IPS DF 4.7 (cell line): ENCODE measurements at regions not wholly inside any gene's neighbourhood (a gene's known extent, or its start where the extent isn't known, plus 50 kb on each side); places are given as distances from the start of the nearest gene placed in this dataset.
"Not testable (repeated sequence)": the region's sequence is repeated elsewhere in the genome, so short reads cannot be mapped to it uniquely, and the experiment has no call there.

ENCODE experiments used
- DNase-seq: peaks from one replicate; pipeline ENCODE4 v3.0.0-alpha.2; 2013; ENCODE audit warnings: low spot score; ENCODE audit errors: extremely low read depth

- DNase-seq: no peak
These were observed 914.1 kb downstream of the TRHDE start for GRCh38 chr12:73186272-73186671.

DNA sequence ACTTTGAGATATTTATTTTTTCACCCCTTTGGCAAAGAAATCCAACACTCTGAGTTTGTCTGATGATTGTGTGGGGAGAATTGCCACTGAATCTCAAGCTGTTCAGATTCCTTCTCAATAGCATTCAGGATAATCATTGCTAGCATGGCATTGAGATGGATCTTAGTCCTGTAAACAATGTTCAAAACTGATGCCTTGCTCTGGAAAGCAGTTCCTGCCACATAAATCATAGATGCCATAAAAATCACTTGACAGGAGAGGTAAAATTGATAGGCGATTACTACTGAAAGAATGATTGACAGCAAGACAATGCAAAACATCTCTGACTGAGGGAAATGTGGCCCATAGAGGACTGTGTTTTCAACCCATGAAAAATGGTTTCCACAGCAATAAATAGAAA lies 915.6 kb downstream of the TRHDE start:
- no peak for DNase-seq

DNA sequence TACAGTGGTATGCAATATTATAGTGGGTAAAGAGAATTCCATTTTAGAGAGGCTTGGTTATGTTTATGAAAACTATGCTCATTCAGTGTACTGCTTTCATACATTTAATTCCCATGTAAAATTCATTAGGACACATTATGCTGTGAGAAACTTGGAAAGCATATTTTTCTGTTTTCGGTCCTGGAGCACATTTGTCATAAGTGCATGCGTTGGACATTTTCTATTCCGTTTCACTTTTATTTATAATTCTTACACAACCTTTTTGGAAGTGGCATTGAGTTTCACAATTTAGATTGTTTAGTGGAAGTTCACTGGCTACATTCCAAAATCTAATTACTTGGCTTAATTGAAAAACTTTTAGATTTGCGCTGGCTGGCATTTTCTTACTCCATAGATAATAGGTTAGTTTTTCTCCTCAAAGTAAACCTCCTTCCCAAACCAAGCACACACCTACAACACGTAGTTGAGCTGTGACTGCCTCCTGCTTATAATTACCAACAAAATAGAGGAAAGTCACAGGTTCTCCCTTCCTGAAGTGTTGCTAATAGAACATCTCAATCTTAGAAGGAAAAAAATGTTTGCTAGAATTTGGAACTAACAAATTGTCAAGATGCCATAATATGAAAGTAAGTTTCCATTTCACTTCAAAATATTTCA lies 938.5 kb downstream of the TRHDE start:
- DNase-seq: no peak

DNA sequence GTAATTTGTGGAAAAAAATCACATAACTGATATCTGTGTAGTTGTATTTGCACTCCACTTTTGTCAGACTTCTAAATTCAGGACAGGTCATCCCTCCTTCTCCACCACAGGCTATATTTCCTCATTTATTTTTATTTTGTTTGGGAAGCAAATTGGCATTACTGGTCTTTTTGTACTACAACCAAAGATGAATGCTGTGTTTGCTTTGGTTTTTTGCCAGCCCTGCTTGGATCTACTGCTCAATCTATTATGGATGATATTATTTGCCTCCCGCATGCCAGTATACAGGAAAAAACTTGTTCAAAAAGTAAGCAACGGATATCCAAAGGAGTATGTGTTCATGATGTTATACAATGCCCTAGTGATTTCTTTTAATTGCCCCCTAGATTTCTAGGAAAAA lies 948.8 kb downstream of the TRHDE start:
- DNase-seq: no peak

- no peak for DNase-seq
These were observed 949.2 kb downstream of the TRHDE start for GRCh38 chr12:73221398-73221797.

- DNase-seq: no peak
These were observed 949.7 kb downstream of the TRHDE start for GRCh38 chr12:73221836-73222235.

DNA sequence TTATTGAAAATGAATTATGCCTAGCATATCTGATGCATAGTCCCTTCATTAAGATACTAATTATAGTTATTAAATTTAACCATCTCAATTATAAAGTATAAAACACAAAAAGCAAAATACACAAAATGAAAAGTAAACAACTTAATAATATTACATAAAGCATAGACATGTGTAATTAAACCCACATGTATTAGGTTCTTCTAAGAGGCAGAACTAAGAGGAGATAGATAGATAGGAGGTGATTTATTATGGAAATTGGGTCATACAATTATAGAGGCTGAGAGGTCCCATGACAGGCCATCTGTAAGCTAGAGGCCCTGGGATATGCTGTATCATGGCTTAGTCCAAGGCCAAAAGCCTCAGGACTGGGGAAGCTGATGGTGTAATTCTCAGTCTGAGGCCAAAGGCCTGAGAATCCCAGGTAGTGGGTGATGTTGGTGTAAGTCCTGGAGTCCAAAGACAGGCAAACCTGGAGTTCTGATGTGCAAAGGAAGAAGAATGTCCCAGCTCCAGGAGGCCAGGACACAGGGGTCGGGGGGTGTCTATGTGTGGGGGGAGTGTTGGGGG lies 953.3 kb downstream of the TRHDE start:
- DNase-seq: no peak

DNA sequence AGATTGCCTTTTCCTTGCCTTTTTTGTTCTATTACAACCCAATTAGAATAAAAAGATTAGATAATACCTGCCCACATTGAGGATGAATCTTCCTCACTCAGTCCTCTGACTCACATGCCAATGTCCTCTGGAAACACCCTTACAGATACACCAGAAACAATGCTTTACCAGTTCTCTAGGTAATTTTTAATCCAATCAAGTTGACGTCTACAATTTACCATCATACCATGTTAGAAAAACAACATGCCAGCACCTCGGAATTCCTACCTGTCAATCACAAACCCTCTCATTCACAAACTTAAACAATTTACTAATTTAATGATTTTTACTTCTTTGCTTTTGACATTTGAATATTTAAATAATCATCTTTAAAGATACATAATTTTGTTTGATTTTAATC lies 953.8 kb downstream of the TRHDE start:
- no peak for DNase-seq

- no peak for DNase-seq
These were observed 954.4 kb downstream of the TRHDE start for GRCh38 chr12:73226593-73226992.

DNA sequence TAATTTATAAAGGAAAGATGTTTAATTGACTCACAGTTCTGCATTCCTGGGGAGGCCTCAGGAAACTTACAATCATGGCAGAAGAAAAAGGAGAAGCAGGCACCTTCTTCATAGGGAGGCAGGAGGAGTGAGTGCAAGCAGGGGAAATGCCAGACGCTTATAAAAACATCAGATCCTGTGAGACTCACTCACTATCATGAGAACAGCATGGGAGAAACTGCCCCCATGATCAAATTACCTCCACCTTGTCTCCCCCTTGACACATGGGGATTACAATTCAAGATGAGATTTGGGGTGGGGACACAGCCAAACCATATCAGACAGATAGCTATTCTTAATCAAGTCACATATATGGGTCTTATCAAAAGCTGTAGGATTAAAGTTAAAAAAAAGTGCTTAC lies 956.7 kb downstream of the TRHDE start:
- DNase-seq: not testable (repeated sequence)

DNA sequence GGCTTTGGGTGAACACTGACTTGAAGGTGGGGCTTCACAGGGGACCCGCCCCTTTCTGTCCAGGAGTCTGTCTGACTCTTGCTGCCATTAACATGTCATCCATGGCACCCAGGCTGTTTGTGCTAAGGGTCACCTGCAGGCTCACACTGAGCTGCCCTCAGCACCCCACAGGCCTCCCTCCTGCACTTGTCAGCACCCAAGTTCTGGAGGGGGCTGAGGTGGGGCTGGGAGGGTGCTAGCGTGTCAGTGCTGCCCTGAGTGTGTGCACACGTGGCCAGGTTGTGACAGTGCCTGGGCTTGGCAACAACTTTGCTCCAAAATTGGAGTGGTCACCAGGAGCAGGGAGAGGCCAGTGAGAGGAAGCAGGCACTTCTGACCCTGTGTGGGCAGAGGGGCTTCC lies 963.2 kb downstream of the TRHDE start:
- DNase-seq: no peak

- no peak for DNase-seq
These were observed 967.9 kb downstream of the TRHDE start for GRCh38 chr12:73240110-73240509.

DNA sequence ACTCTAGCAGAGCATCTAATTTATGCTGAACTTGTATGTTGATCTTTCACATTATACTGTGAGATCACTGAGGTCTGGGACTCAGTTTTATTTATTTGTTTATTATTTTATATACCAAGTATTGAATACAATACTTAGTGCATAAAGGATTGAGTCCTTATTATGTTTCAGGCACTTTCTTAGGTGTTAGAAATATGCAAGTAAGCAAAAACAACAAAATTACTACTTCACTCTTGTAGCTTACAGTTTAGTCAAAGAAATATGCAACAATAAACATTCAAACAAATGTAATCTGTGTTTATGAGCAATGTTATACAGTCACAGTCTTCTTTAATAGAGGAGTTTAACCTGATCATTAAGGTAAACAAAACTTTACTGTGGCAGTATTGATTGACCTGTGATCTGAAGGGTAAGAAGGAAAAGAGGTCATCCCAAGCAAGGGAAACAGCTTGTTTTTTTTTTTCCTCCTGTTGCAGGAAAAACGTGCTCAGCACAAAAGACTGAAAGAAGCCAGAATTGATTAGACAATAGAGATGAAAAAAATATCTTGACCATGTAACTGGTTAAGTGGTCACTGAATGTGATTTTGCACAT lies 990.7 kb downstream of the TRHDE start:
- DNase-seq: no peak

- no peak for DNase-seq
These were observed 994.0 kb downstream of the TRHDE start for GRCh38 chr12:73266206-73266605.

GRCh38 chr12:73274976-73275375 lies 1002.8 kb downstream of the TRHDE start:
- no peak for DNase-seq

DNA sequence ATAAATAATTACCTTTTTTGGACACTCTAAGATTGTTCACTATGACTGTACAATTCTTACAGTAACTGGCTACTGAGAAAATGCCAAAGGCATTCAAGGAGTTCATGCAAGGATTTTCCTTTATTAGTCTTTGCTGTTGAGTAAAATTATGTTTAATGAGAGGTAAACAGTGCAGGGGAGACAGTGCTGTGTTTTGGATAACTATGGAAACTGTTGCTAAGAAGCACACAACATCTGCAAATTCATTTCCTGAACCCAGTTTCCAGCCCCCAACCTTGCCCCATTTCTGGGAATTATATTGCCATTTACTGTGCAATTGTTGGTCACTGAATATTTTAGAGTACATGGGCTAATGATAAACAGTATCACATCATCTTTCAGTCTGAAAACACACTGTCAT lies 1005.8 kb downstream of the TRHDE start:
- DNase-seq: no peak

DNA sequence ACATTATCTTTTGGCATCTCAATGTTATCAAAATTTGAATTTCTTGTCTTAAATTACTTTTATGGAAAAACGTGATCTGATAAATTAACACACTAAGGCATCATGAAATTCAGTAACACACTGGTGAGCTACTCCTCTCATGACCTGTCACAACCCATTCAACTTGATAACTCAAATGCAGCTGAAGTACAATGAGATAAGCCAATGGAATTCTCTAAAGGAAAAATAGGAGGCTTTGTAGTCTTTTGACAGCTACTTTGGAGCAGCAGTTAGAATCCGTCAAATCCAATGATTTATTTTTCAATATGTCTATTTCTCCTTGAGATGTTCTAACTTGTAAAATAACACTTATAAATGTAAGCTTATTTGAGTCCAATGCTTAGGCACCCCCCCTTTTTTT lies 1029.4 kb downstream of the TRHDE start:
- DNase-seq: no peak

DNA sequence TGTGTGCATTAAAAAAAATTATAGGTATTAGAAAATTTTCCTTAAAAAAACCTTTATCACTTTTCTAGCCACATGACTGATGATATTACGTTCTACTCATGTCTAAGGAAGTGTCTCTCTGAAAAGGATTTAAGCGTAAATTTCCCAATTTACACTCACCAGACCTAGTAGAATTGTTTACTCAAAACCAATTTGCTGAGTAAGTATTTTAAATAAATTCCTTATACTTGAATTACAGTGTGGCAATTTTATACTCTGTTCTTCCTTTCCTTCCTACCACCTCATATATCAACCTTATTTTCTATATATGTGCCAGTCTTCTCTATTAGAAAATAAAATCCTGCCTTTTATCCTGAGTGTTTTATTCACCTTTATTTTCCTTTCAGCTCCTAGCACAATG lies 1035.1 kb downstream of the TRHDE start:
- DNase-seq: no peak

- no peak for DNase-seq
These were observed 1035.9 kb downstream of the TRHDE start for GRCh38 chr12:73308079-73308478.

GRCh38 chr12:73308747-73309146 lies 1036.6 kb downstream of the TRHDE start:
- no peak for DNase-seq

DNA sequence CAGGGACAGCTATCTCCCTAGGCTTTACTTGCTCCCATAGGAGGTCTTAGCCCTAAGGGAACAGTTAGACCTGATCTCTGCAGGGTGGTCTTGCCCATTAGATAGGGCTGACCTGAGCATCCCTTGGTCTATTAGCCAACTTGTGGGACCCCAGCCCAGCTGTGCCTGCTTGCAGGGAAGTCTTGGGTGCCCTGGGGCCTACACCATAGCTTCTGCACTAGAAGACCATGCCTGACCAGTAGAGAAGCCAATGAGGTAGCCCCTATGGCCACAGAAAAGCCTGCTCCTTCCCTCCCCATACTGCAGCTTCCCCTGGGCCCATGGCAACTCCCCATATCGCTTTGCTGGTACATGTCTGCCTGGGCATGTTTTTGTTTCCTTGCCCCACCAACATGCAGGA lies 1049.1 kb downstream of the TRHDE start:
- DNase-seq: no peak

DNA sequence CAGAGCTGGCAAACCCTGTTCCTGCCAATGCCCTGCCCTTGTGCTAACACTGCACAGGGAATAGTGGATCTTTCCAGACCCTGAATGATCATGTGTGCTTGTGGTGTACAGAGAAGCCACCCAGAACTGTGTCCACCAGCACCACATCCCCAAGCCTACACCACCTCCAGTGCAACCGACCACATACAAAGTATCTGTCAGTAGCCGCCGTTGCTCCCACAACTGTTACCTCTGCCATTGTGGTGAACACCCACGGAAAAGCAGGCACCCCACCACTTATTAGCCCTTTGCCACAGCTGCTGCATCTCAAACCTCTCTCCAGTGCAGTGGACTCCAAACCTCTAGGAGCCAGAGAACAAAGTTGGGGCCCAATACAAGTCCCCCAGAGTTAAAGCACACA lies 1049.6 kb downstream of the TRHDE start:
- DNase-seq: no peak
